Adipose tissue (tissue), 3 donors: ENCODE measurements at regions not wholly inside any gene's neighbourhood (a gene's known extent, or its start where the extent isn't known, plus 50 kb on each side); places are given as distances from the start of the nearest gene placed in this dataset.

ENCODE experiments used
- H3K27ac ChIP-seq: one replicate; pipeline ENCODE4 v1.5.1; 2013; ENCODE audit warnings: low read depth, low read length
- WGBS, 3 donors: extraction: QIAGEN DNeasy Blood & Tissue Kit; methylation state at CpG; one replicate each; pipeline ENCODE4 v1.1.7; 2013; 5-methylcytosine and 5-hydroxymethylcytosine counted together
- donor health status: healthy with polysubstance abuse.
- donor health status: Bipolar disorder and iron deficiency.
- donor health status: healthy.

- 35 to 73% (median 67%) methylated on average over 1 of the region's 1 CpG for WGBS, 3 donors
- no peak overlapping the region for H3K27ac ChIP-seq
Observed at GRCh38 chr1:55626326-55626725, 411.2 kb upstream of the USP24 start.

- no peak overlapping the region for H3K27ac ChIP-seq
- 83 to 90% (median 88%) methylated on average over 3 of the region's 3 CpGs for WGBS, 3 donors
Observed at GRCh38 chr1:55624766-55625165, 409.6 kb upstream of the USP24 start.

GRCh38 chr1:55623311-55623710 is 408.1 kb upstream of the USP24 start:
- WGBS, 3 donors, result 32 to 75% (median 56%) methylated on average over 4 of the region's 4 CpGs
- no peak overlapping the region for H3K27ac ChIP-seq

- no peak overlapping the region for H3K27ac ChIP-seq
- 77 to 83% (median 81%) methylated on average over 1 of the region's 1 CpG for WGBS, 3 donors
Observed at GRCh38 chr1:55622074-55622473, 406.9 kb upstream of the USP24 start.

- WGBS, 3 donors, result 50 to 95% (median 93%) methylated on average over 1 of the region's 1 CpG
- H3K27ac ChIP-seq, result no peak overlapping the region
Observed at GRCh38 chr1:55618199-55618598, 403.0 kb upstream of the USP24 start.

GRCh38 chr1:55617288-55617982 is 402.3 kb upstream of the USP24 start:
- no peak overlapping the region for H3K27ac ChIP-seq
- WGBS, 3 donors, result 76 to 79% (median 78%) methylated on average over 2 of the region's 2 CpGs

GRCh38 chr1:55612988-55613387 is 397.8 kb upstream of the USP24 start:
- 74 to 88% (median 82%) methylated on average over 2 of the region's 2 CpGs for WGBS, 3 donors
- H3K27ac ChIP-seq, result no peak overlapping the region

- no peak overlapping the region for H3K27ac ChIP-seq
- WGBS, 3 donors, result 91 to 94% (median 93%) methylated on average over 2 of the region's 2 CpGs
Observed at GRCh38 chr1:55611123-55611522, 396.0 kb upstream of the USP24 start.

- no peak overlapping the region for H3K27ac ChIP-seq
- 55 to 90% (median 86%) methylated on average over 3 of the region's 3 CpGs for WGBS, 3 donors
Observed at GRCh38 chr1:55610203-55610602, 395.0 kb upstream of the USP24 start.

GRCh38 chr1:55609630-55610029 is 394.5 kb upstream of the USP24 start:
- H3K27ac ChIP-seq, result no peak overlapping the region

GRCh38 chr1:55605155-55605554 is 390.0 kb upstream of the USP24 start:
- 62 to 79% (median 72%) methylated on average over 3 of the region's 3 CpGs for WGBS, 3 donors
- no peak overlapping the region for H3K27ac ChIP-seq

- no peak overlapping the region for H3K27ac ChIP-seq
- 70 to 92% (median 75%) methylated on average over 3 of the region's 3 CpGs for WGBS, 3 donors
Observed at GRCh38 chr1:55604749-55605148, 389.6 kb upstream of the USP24 start.

- H3K27ac ChIP-seq, result no peak overlapping the region
Observed at GRCh38 chr1:55604179-55604578, 389.0 kb upstream of the USP24 start.

GRCh38 chr1:55600242-55600641 is 385.1 kb upstream of the USP24 start:
- no peak overlapping the region for H3K27ac ChIP-seq

GRCh38 chr1:55597910-55598309 is 382.7 kb upstream of the USP24 start:
- H3K27ac ChIP-seq, result no peak overlapping the region
- WGBS, 3 donors, result 50 to 76% (median 55%) methylated on average over 2 of the region's 2 CpGs

GRCh38 chr1:55594701-55595100 is 379.5 kb upstream of the USP24 start:
- 86 to 92% (median 92%) methylated on average over 4 of the region's 4 CpGs for WGBS, 3 donors
- no peak overlapping the region for H3K27ac ChIP-seq

- H3K27ac ChIP-seq, result no peak overlapping the region
Observed at GRCh38 chr1:55593298-55593697, 378.1 kb upstream of the USP24 start.

GRCh38 chr1:55592122-55592521 is 377.0 kb upstream of the USP24 start:
- H3K27ac ChIP-seq, result no peak overlapping the region
- WGBS, 3 donors, result 89 to 100% (median 96%) methylated on average over 2 of the region's 2 CpGs

GRCh38 chr1:55589671-55590297 is 374.6 kb upstream of the USP24 start:
- WGBS, 3 donors, result 54 to 71% (median 65%) methylated on average over 7 of the region's 7 CpGs
- H3K27ac ChIP-seq, result no peak overlapping the region

- no peak overlapping the region for H3K27ac ChIP-seq
- WGBS, 3 donors, result 57 to 75% (median 64%) methylated on average over 2 of the region's 2 CpGs
Observed at GRCh38 chr1:55588309-55588708, 373.1 kb upstream of the USP24 start.
